SU-DHL-6 (cell line): ENCODE measurements at regions not wholly inside any gene's neighbourhood (a gene's known extent, or its start where the extent isn't known, plus 50 kb on each side); places are given as distances from the start of the nearest gene placed in this dataset.

Source experiments
- H2AFZ ChIP-seq: fragments of 200-600 bp; sonication (generic); 2 replicates; pipeline ENCODE4 v1.6.1; 2014; ENCODE audit warnings: low read depth, mild to moderate bottlenecking, moderate library complexity, mixed read lengths, antibody characterized with exemption, low read length; ENCODE audit not compliant: severe bottlenecking
- H3F3A ChIP-seq: fragments of 200-600 bp; shearing (Covaris generic); 2 replicates; pipeline ENCODE4 v1.6.0; 2016; ENCODE audit warnings: antibody characterized with exemption, mild to moderate bottlenecking; ENCODE audit not compliant: insufficient read depth
- H3K27ac ChIP-seq: fragments of 200-600 bp; sonication (generic); 2 replicates; pipeline ENCODE4 v1.5.1; 2016; ENCODE audit warnings: low read depth, mild to moderate bottlenecking, low read length, moderate library complexity, mixed read lengths
- H3K27me3 ChIP-seq: fragments of 200-600 bp; sonication (generic), shearing (Covaris generic); 2 replicates; pipeline ENCODE4 v1.6.0; 2014; ENCODE audit warnings: mild to moderate bottlenecking, low read length
- H3K36me3 ChIP-seq: fragments of 200-600 bp; sonication (generic); 2 replicates; pipeline ENCODE4 v1.6.1; 2014; ENCODE audit warnings: mild to moderate bottlenecking, low read length, mixed read lengths
- H3K4me2 ChIP-seq: fragments of 300-600, 200-600 bp; shearing (Covaris generic), sonication (generic); 2 replicates; pipeline ENCODE4 v1.6.0; 2014; ENCODE audit warnings: low read length, low read depth, mild to moderate bottlenecking; ENCODE audit not compliant: poor library complexity, severe bottlenecking
- H3K4me3 ChIP-seq: fragments of 200-600 bp; sonication (generic); 2 replicates; pipeline ENCODE4 v1.5.1; 2014; ENCODE audit warnings: antibody characterized with exemption, low read length, mild to moderate bottlenecking, mixed read lengths; ENCODE audit not compliant: insufficient read depth, poor library complexity, severe bottlenecking
- H3K79me2 ChIP-seq: fragments of 200-600 bp; sonication (generic); 2 replicates; pipeline ENCODE4 v1.6.1; 2014; ENCODE audit warnings: mild to moderate bottlenecking, low read length, moderate library complexity; ENCODE audit not compliant: insufficient read depth
- H3K9ac ChIP-seq: fragments of 200-600 bp; sonication (generic); 2 replicates; pipeline ENCODE4 v1.7.0; 2014; ENCODE audit warnings: mild to moderate bottlenecking, low read length
- H3K9me2 ChIP-seq: fragments of 200-600 bp; sonication (generic); replicated peaks from 2 replicates; pipeline ENCODE4 v1.6.1; 2014; ENCODE audit warnings: low read length; ENCODE audit not compliant: insufficient read depth
- H3K9me3 ChIP-seq: fragments of 200-600 bp; sonication (generic); 2 replicates; pipeline ENCODE4 v1.6.1; 2014; ENCODE audit warnings: low read length, mixed read lengths; ENCODE audit not compliant: insufficient read depth
- H4K20me1 ChIP-seq: fragments of 200-600 bp; sonication (generic); 2 replicates; pipeline ENCODE4 v1.6.1; 2014; ENCODE audit warnings: low read depth, mild to moderate bottlenecking, antibody characterized with exemption, low read length, moderate library complexity, mixed read lengths
- CTCF ChIP-seq: fragments of 200-600 bp; sonication (generic); IDR thresholded peaks from one replicate; pipeline ENCODE4 v1.5.1; 2017; ENCODE audit warnings: antibody characterized with exemption, mild to moderate bottlenecking, low read length, moderate library complexity; ENCODE audit not compliant: insufficient read depth, poor library complexity, severe bottlenecking
- EZH2phosphoT487 ChIP-seq: fragments of 200-600 bp; sonication (generic), shearing (Covaris generic); conservative IDR thresholded peaks from 2 replicates; pipeline ENCODE4 v1.6.1; 2018; ENCODE audit warnings: mild to moderate bottlenecking, antibody characterized with exemption, low read length, moderate library complexity, mixed read lengths

GRCh38 chr5:5085381-5085780, 54.7 kb upstream of the ADAMTS16 start:
- Histone ChIP-seq H3K27ac (no peak overlapping the region), H3K9ac (no peak overlapping the region), H3K4me3 (no peak overlapping the region), H3K9me2 (no peaks in the 10 kb centered on the region), H3F3A (no peaks in the 10 kb centered on the region), H3K9me3 (no peaks in the 10 kb centered on the region), H3K4me2 (no peak overlapping the region), H4K20me1 (no peaks in the 10 kb centered on the region), H3K36me3 (no peaks in the 10 kb centered on the region), H2AFZ (no peak overlapping the region), H3K79me2 (no peaks in the 10 kb centered on the region), H3K27me3 (no peaks in the 10 kb centered on the region)
- TF ChIP-seq EZH2phosphoT487: no peak
- no peak for TF ChIP-seq CTCF

GRCh38 chr5:5089895-5090649, 50.1 kb upstream of the ADAMTS16 start:
- Histone ChIP-seq H3K79me2 (no peaks in the 10 kb centered on the region), H3K4me3 (no peak overlapping the region), H3K36me3 (no peaks in the 10 kb centered on the region), H3F3A (no peaks in the 10 kb centered on the region), H3K27ac (no peak overlapping the region), H3K9ac (no peak overlapping the region), H3K9me2 (no peaks in the 10 kb centered on the region), H2AFZ (no peak overlapping the region), H3K9me3 (no peaks in the 10 kb centered on the region), H3K4me2 (no peak overlapping the region), H4K20me1 (no peaks in the 10 kb centered on the region), H3K27me3 (no peaks in the 10 kb centered on the region)
- TF ChIP-seq EZH2phosphoT487 (no peak), CTCF (no peak)
